AG08395 (cell line): ENCODE measurements at regions not wholly inside any gene's neighbourhood (a gene's known extent, or its start where the extent isn't known, plus 50 kb on each side); places are given as distances from the start of the nearest gene placed in this dataset.

Experiments used
- DNase-seq: peaks from one replicate; pipeline ENCODE4 v3.0.0; 2012; ENCODE audit warnings: mixed read lengths, low spot score

GRCh38 chr2:45337481-45337880, 273.6 kb downstream of the SRBD1 start:
- DNase-seq: no peak

GRCh38 chr2:45334205-45334604, 276.9 kb downstream of the SRBD1 start:
- DNase-seq: no peak

GRCh38 chr2:45332567-45332966, 278.5 kb downstream of the SRBD1 start:
- DNase-seq: no peak

GRCh38 chr2:45332094-45332493, 279.0 kb downstream of the SRBD1 start:
- no peak for DNase-seq

- DNase-seq: no peak
Observed at GRCh38 chr2:45331410-45331786, 279.7 kb downstream of the SRBD1 start.

GRCh38 chr2:45330637-45331409, 280.2 kb downstream of the SRBD1 start:
- peak; percentile 52 for DNase-seq

- no peak for DNase-seq
Observed at GRCh38 chr2:45330108-45330507, 281.0 kb downstream of the SRBD1 start.

GRCh38 chr2:45329045-45329677, 281.9 kb downstream of the SRBD1 start:
- peak; percentile 60 for DNase-seq

GRCh38 chr2:45328264-45328870, 282.7 kb downstream of the SRBD1 start:
- DNase-seq: no peak

GRCh38 chr2:45323344-45323743, 287.7 kb downstream of the SRBD1 start:
- no peak for DNase-seq

GRCh38 chr2:45320956-45321355, 290.1 kb downstream of the SRBD1 start:
- DNase-seq: no peak

GRCh38 chr2:45319683-45320455, 291.2 kb downstream of the SRBD1 start:
- no peak for DNase-seq

- DNase-seq: no peak
Observed at GRCh38 chr2:45318686-45319085, 292.4 kb downstream of the SRBD1 start.

- no peak for DNase-seq
Observed at GRCh38 chr2:45316576-45317338, 294.3 kb downstream of the SRBD1 start.

GRCh38 chr2:45315861-45316260, 295.2 kb downstream of the SRBD1 start:
- peak; percentile 89 for DNase-seq

GRCh38 chr2:45312275-45312674, 298.8 kb downstream of the SRBD1 start:
- DNase-seq: no peak

GRCh38 chr2:45311559-45311958, 299.5 kb downstream of the SRBD1 start:
- no peak for DNase-seq

GRCh38 chr2:45307147-45307546, 297.9 kb upstream of the SIX2 start:
- DNase-seq: no peak

GRCh38 chr2:45305599-45305998, 296.3 kb upstream of the SIX2 start:
- DNase-seq: no peak

GRCh38 chr2:45303417-45304202, 294.4 kb upstream of the SIX2 start:
- DNase-seq: no peak
